Epithelial cell of proximal tubule (primary cell): ENCODE measurements at regions not wholly inside any gene's neighbourhood (a gene's known extent, or its start where the extent isn't known, plus 50 kb on each side); places are given as distances from the start of the nearest gene placed in this dataset.

Experiments used
- DNase-seq: peaks from one replicate; pipeline ENCODE4 v3.0.0-alpha.2; 2011; ENCODE audit warnings: low read depth
- H3K4me3 ChIP-seq: 2 replicates; pipeline ENCODE4 v1.5.1; 2011; ENCODE audit warnings: low read depth, mild to moderate bottlenecking, low read length
- TF ChIP-seq, protein P1 (sequence below): conservative IDR thresholded peaks from 2 replicates; pipeline ENCODE4 v1.5.1; 2012; ENCODE audit warnings: low read depth, mild to moderate bottlenecking, low read length

DNA sequence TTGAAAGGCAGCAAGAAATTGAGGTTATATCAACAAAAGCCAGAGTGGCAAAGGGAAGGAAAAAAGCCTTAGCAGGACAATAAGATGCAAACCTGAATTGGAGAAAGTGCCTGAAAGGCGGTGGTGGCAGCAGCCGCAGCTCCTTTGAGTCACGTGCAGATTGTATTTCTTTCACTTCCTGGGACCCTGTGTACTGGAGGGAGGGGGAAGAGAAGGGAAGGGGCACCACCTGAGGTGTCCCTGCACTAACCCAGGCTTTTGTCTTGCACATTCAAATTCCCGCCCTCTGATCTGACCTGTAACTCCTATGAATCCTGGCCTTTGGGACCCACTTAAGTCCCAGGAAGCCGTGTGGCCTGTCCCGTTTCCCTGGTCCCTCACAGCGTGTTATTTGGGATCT, 326.1 kb upstream of the SKOR2 start:
- DNase-seq: no peak
- TF ChIP-seq, protein P1, sequence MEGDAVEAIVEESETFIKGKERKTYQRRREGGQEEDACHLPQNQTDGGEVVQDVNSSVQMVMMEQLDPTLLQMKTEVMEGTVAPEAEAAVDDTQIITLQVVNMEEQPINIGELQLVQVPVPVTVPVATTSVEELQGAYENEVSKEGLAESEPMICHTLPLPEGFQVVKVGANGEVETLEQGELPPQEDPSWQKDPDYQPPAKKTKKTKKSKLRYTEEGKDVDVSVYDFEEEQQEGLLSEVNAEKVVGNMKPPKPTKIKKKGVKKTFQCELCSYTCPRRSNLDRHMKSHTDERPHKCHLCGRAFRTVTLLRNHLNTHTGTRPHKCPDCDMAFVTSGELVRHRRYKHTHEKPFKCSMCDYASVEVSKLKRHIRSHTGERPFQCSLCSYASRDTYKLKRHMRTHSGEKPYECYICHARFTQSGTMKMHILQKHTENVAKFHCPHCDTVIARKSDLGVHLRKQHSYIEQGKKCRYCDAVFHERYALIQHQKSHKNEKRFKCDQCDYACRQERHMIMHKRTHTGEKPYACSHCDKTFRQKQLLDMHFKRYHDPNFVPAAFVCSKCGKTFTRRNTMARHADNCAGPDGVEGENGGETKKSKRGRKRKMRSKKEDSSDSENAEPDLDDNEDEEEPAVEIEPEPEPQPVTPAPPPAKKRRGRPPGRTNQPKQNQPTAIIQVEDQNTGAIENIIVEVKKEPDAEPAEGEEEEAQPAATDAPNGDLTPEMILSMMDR: no peak
- no peak overlapping the region for H3K4me3 ChIP-seq

DNA sequence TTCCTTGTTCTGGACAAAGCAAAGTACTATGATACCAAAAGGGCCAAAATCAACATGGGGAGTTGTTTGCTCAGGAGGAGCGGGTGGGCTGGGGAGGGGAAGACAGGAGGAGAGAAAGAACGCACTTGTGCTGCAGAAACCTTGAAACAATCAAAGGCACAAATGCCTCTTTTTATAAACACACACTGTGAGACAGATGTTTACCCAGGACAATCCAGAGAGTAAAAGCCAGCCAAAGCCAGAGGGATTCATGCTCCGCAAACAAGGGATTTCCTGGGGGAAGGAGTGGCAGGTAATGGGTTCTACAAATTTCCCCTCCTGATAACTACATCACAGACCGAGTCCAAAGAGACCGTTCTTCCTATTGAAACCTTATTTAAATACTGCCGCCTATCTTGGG, 323.5 kb upstream of the SKOR2 start:
- TF ChIP-seq, protein P1: no peak
- no peak for DNase-seq
- no peak overlapping the region for H3K4me3 ChIP-seq

DNA sequence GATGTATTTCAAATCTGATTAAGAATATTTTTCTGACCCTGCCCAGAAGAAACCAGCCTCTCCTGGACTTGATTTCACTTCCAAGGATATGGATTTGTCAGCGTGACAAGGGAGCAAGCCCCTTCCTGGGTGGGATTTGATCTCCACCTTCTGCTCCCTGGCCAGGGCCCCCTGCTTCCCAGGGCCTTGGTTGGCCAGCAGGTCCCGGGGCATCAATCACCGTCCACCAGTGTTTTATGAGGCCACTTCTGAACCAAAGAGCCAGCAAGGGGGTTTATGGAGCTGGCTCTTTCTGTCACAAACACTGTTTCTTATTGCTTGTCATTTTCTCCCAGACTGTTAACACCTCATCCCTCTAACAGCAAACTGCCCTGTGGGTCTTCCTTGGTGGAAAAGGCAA, 320.5 kb upstream of the SKOR2 start:
- no peak for DNase-seq
- TF ChIP-seq, protein P1: no peak
- no peak overlapping the region for H3K4me3 ChIP-seq

DNA sequence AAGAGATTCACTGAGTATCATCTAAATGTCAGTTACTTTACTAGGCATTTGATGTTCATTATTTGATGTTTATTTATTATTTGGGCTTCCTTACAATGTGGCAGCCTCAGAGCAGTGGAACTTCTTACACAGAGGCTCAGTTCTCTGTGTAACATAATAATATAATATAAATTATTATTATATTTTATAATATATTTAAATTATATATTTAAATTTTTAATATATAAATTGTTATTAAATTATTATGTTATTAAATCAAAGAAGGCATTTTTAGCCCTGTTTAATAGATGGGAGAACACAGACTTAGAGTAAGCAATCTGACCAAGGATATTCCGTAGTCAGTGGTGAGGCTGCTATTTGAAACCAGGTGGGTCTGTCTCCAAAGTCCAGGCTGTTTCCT, 315.3 kb upstream of the SKOR2 start:
- no peak for DNase-seq
- TF ChIP-seq, protein P1: no peak
- H3K4me3 ChIP-seq: no peak overlapping the region

DNA sequence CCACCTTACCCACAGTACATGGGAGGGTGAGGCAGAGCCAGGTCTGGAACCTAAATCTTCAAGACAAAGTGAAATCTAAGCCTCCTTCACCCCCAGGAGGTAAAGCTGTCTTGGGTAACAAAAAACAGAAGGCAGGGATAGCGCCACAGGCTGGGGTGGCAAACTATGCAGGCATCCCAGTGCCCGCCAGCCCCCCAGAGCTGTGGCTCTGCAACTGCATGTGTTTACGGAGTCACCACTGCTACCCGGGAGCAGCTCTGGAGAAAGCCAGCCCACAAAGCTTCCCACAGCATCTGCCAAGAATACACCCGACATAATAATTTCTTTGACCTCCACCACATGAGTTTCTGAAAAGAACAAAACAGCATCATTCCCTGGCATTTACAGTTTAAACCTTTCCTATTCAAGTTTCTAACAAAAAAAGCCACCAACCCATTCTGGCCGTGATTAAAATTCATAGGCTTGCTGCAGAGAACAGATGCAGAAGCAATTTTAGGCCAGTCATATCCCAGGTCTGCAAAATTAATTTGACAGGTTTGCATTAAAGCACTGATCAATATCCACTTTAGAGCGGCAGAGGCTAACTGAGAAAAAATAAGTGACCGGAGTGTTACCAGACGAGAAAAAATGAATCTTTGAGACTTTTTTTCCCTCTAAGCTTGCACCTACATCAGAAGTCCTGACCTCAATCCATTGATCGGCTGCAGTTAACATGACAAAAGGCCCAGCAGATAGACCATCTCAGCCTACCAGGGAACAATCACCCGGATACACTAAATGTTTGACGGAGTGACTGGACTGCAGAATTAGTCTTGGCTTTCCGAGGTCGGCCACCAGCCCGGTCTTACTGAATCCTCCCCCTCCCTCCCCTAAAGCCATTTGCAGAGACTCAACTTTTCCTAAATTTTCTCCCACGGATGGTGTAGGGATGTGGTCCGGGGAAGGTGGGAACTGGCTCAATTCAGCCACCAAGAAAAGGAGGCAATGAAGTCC, 309.6 kb upstream of the SKOR2 start:
- TF ChIP-seq, protein P1: no peak
- no peak overlapping the region for H3K4me3 ChIP-seq
- no peak for DNase-seq

DNA sequence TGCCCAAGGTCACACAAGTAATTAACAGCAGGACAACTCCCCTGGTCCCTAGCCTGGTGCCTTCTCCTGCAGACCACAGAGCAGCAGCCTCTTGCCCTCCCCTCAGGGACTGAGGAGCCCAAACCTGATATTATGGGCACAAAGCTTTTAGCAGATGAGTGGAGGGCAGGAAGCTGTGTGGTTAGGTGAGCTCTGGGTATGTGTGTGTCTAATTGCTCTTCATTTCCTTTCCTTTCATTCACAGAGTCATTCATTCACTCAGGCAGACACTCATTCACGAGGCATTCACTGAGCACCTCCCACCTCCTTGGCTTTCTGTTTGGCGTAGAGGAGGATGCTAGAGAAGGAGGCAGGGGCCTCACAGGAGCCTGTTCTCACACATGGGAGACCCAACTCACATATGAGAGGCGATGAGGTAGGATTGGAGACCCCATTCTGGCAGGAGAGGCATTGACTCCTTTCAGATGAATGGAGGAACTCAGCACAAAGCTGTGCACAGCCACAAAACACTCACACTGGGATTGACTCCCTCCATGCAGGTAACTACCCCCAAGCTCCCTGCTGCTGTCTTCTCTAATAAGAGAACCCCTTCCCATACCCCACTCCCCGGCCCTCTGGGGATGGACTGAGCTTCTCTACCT, 306.8 kb upstream of the SKOR2 start:
- TF ChIP-seq, protein P1: no peak
- DNase-seq: no peak
- H3K4me3 ChIP-seq: no peak overlapping the region

DNA sequence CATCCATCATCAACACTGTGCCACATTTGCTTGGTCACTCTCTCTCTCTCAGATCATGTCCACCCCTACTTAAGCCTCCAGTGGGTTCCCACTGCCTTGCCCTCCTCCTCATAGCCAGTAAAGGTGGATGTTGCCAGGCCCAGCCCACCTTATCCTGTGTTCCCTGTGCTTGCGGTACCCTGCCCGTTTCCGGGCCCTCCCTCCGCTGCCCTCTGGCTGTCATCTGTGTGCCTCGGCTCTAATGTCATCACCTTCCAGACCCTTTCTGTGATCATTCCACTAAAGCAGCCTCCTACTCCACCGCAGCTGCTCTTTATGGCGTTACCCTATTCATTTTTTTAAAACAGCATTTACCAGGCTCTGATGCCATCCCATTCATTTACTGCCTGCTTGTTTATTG, 305.7 kb upstream of the SKOR2 start:
- H3K4me3 ChIP-seq: no peak overlapping the region
- TF ChIP-seq, protein P1: no peak
- DNase-seq: no peak
